ENCODE measurements at regions not wholly inside any gene's neighbourhood (a gene's known extent, or its start where the extent isn't known, plus 50 kb on each side); places are given as distances from the start of the nearest gene placed in this dataset.

DNA sequence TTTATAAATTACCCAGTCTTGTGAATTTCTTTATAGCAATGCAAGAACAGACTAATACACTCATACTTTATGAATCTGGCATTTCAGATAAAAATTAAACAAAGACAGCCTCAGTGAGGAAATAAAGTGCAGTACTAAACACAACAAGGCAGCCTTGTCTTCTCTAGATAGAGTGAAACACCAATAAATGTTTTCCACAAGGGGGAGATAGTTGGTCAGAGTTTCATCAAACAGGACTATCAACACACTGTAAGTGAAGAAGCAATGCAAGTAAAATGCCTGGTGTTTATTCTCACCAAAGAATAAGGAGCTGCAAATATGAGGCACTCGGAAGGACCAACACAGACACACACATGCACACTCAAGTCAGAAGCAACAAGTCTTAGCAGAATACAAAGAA is 62.8 kb downstream of the FAM9B start:
- DNase-seq: peak; percentile 33

DNA sequence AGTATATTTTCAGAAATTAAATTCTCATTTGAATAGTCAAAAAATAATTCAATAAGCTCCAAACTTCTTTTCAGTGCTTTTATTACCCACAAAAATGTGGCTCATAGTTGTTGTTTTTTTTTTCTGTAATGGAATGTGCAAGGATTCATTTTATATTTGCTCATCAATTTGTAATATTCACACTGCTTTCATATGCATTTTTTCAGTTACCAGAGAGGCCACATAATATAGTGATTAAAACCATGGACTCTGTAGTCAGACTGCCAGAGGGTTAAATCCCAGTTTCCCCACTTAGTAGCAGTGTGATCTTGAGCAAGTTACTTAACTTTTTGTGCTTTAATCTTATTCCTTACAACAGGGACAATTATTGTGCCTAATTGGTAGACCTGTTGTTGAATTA is 64.5 kb downstream of the FAM9B start:
- DNase-seq: no peak

DNA sequence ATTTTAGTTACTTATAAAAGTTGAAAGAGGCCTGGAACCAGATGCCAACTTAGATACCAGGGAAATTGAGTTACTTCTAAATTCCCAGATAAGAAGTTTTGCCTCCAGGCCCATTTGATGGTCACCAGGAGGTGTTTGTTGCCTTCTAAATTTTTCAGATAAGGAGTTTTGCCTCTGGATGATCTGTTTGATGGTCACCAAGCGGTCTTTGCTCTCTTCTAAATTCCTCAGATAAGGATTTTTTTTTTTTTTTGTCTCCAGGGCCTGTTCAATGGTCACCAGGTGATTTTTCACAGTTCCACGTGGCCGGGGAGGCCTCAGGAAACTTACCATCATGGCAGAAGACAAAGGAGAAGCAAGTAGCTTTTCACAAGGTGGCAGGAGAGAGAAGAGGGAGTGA is 66.5 kb downstream of the FAM9B start:
- no peak for DNase-seq

DNA sequence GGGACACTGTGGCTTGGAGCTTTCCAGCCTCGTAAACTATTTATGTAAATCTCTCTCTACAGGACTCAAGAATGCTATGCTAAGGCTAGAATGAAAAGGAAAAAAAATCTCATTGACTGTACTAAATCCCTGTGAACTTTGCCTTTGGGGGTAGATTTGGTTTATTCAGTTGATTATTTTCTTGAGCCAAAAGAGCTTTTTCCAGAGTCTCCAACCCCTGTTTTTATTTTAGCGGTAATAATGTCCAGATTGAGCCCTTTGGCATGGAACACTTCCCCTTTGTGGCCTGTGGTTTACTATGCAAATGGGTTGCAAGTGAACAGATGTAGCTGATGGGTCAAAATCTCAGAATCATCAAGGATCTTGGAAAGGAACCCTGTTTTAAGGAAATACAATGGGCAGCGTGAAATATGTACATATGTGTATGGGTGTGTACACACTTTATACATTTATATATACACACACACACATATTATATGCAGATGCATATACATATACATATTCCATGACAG is 72.9 kb downstream of the FAM9B start:
- DNase-seq: no peak

DNA sequence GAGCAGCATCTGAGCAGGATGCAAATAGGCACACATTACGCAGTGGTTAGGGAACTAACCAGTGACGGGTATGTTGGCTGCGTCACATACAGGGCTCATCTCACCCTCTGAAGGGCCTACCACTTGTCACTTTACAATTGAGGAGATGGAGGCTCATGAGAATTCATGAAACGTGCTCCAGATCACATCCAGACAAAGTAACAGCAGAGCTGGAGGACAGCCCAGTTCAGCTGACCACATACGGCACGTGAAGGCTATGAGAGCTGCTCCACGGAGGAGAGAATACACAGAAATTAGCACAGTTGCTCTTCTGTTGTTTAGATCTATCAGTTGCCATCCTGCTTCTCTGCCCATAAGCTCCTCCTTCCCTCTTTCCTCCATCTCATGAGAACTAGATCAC is 78.4 kb downstream of the FAM9B start:
- no peak for DNase-seq

DNA sequence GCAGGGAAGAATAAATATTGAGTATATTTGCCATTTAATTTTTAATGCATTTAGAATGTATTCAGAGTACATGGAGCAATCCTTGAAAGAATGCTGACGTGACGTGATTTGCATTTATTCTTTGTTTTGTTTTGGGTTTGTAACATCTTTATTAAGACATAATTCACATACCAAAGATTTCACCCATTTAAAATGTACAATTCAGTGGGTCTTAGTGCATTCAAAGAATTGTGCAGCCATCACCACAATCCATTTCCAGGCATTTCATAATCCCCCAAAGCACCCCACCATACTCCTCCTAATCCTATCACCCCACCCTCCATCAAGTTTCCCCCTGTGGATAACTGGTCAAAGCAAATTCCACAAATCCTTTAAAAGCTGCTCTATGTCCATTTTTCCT is 87.4 kb downstream of the FAM9B start:
- no peak for DNase-seq

DNA sequence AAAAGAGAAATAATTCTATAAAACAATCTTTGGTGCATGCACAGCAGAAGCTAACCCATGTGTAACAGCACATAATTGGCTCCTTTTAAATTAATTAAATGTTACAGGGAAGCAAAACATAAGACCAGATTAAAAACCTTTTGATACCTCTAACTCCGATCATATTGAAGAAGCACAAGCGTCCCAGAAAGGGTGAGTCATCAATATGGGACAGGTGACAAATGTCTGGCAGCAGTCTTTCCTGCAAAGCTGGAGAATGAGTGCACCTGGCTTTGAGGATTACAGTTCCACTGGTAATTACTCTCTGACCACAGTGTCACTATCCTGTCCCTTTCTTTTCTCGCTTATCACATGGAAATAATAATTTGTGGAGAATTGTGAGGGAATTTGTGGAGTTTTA is 94.6 kb downstream of the FAM9B start:
- DNase-seq: peak; percentile 19

DNA sequence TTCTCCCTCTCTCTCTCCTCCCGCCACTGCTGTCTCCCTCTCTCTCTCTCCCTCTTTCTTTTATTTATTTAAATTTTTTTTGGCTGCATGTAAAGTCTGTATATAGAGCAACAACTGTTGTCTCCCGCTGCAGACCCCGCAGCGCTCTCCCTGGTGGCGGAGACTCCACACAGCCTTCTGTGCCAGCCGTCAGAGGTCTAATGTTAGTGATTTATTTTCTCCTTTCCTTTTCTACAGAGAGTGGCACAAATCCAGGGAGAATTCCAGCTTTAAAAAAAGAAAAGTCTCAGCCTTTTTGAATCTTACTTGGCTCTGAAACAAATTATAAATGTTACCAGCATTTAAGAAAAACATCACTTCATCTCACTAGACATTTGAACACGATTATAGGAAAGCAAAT is 106.2 kb downstream of the FAM9B start:
- no peak for DNase-seq

DNA sequence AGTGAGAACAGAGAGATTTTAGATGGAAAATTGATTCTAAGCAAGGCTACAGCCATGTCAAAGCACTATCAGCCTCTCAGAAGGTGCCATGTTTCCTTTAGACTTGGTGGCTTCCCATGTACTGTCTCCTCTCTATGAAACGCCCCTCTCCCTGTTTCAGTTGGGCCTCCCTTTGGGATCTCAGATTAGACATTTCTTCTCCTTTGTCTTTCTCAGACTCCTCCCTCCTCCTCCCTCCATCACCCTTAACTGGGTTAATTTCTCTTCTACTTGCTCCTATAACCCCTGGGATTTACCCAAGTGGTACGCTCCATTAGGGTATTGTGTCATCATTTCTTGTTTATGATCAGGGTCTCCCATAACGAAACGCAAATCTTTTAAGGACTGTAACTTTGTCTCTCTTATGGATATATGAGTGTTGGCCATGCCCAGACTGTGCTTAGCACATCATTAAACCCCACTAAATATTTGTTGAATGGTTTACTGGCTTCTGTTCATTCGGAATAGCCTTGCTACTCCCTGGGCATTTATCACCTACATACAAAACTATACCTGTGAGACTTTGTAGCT is 106.8 kb downstream of the FAM9B start:
- no peak for DNase-seq

DNA sequence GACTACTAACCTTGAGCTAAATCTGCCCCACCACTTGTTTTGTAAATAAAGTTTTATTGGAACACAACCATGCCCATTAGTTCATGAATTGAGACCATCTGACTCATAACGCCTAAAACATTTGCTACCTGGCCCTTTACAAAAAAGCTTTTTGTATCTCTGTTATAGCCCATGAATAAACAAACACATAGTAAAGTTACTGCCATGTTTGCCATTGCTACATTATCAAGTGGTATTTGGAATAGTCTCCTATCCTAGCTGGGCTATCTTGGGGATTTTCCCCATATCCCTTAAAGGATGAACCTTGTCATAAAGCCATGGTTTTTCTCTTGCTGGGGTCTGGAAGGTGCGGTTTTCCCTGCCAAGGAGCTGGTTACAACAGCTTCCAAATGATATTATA is 112.3 kb downstream of the FAM9B start:
- DNase-seq: no peak

DNA sequence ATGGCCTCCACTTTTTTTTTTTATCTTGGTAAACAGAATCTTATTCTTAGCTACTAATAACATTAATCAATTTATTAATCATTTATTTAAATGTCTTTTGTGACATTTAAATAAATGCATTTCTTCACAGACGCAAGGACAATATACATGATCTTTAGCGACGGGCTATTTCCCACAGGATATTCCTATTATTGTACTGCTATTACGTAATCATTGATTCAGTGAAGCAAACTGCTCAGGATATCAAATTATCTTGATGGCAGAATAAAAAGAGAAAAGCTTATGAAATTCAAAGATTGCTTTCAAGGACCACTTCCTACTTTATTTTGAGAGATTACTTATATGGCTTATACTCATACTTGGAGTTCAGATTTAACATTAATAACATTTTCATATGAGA is 114.1 kb downstream of the FAM9B start:
- DNase-seq: no peak

DNA sequence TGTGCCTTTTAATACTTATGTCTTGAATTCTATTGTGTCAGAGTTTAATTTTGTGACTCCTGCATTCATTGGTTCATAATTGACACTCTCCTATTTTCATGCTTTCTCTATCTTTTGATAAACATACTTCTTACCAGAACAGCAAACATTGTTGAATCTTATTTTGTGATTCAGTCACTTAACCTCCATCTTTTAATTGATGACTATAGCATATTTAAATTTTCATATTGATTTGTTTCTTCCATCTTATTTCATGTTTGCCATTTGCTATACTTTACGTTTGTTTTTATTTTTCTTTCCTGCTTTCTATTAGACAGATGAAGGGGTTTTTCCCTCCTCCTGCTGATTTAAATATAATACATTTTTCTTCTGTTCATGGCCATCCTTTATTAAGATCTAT is 115.5 kb upstream of the FAM9A start:
- DNase-seq: no peak

DNA sequence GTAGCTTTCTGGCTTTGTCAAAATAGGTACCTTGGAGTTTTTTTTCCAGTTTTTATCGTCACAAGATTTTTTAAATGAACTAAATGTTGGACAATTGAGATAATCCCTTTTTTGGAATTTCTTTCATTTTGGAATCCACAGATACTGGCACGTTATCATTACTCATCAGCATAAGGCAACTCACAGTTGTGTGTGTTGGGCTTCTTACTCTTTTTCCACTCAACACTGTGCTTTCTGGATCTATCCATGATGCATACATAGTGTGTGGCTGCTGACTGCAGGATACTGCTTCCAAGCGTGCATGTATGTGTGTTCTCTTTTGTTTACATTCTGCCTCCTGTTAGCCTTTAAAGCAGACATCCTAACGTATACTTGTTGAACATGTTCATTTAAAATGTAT is 113.5 kb upstream of the FAM9A start:
- no peak for DNase-seq

DNA sequence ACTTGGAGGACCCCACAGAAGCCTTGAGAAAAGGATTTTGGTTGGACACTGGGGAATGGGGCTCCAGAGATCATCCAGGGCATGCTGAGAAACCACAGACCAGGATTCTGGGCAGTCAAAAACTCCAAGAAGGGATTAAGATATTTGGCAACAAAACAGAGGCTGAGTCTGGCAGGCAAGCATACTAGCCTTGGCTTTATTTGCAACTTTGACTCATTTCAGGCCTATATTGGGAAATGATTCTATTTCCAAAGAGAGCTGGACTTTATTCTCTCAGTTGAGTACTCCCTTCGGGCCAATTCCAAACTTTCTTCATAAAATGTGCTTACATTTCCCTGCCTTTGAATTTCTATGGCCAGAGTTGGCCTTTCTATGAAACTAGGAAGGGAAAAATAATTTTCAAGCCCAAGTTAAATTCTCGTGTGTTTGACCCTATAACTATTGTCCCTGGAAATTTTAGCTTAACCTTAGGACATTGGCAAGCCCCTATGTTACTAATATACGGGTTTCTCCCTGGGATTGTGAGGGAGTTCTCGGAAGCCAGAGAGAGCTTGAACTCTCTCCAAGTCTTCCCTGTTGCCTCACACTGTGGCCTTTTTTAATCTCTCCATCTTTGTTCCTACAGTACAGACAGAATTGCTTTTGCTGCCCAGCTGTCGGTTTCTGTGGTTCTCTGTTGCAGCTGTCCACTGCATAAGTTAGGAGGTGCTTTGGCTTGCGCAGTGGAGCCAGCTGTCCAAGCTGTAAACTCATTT is 112.6 kb upstream of the FAM9A start:
- no peak for DNase-seq

DNA sequence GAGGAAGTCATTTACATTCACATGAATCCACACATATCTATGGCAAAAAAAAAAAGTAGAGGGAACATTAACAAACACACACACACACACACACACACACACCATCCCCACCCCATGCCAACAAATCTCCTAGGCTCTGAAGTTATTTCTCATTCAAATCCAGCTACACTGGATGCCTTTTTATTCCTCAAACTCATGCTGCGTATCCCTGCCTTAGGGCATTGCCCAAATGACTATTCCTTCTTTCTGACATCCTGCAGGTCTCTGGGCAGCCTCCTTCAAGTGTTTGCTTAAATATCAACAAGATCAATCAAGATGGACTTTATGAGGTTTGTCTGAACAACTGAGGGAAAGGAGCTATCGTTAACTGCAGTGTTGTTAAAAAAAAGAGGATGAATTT is 106.5 kb upstream of the FAM9A start:
- no peak for DNase-seq

DNA sequence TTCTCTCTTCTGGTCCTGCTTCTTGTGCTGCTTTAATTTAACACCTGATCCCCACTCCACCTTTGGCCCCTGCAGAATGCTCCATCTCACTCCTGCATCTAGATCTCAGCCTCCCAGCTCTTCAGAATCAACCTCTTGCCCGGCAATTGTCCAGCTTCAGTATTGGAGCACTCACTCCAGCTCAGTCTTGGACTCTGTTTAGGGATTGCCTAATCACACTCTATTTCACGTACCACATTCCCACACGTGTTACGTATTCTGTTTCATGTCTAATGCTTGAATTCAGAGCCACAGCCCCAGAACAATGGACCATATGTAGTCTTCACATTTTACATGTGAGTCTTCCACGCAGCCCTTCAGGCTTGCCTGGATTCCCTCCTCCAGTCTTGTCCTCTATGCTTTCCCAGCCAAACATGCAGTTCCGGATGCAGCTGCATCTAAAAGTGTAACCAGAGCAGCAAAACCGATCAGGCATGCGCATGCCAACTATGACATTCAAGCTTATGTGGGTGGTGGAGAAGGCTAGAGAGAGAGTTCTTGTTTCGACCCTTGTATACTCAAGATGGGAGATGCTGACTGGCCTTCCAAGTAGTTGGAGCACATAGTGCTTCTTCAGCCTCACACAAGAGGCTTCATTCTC is 105.2 kb upstream of the FAM9A start:
- DNase-seq: no peak

DNA sequence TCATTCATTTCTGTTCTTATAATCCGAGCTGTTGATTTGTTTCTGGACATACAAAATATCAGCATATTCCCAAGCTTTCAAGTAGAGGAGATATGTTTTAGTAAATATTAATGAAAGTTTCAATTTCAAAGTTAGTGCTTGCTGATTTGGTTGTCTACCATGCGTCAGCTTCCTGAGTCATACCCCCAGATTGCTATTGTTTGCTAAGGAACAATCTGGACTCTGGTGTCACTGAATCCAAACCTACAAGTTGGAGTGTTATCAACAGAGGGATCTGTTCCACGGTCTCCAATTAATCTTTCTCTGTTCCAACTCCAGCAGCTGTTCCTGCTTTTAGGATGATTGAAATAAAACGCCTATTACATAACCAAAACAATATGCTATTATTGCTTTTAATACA is 96.1 kb upstream of the FAM9A start:
- no peak for DNase-seq

DNA sequence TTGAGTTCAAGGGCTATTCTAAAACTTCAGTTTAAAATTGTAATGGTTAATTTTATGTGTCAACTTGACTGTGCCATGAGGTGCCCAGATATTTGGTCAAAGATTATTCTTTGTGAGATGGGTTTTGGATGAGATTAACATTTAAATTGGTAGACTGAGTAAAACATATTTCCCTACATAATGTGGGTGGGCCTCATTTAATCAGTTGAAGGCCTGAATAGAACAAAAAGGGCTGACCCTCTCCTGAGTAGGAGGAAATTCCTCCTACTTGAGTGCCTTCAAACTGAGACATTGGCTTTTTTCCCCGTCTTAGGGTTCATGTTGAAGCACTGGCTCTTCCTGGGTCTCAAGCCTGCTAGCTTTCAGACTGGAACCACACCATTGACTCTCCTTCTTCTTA is 89.6 kb upstream of the FAM9A start:
- DNase-seq: no peak

DNA sequence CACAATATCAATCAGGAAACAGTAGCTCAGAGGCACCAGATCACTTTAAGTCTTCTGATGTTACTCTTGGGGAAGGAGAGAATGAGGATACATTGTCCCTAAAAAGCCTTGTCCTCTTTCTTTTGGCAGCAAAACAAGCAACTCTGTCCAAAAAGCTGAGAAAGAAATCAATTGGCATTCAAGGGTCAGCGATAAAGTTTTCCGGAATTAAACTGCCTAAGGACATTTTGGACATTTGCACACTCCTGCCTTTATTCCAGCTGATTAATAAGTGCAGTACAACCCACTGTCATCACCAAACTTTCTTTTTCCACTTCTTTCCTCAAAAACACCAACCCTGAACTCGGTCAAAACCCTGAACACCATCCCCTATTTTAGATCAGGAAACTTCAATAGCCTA is 85.8 kb upstream of the FAM9A start:
- DNase-seq: no peak

DNA sequence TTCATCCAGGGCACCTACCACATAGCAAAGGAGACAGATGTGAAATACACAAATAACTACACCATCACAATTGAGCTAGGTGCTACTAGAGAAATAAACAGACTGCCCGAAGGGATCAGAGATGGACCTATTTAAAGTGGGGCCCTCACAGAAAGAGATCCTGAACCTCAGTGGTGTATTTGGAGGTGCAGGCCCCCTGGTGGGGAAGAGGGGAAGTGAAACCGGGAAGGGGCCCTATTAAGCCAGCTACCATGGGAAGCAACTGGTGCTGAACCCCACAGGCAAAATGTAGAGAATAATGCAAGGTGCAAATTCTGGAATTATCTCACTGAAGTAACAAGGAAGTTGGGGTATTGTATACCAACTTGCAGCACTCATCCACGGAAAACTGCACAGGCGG is 78.6 kb upstream of the FAM9A start:
- no peak for DNase-seq

DNA sequence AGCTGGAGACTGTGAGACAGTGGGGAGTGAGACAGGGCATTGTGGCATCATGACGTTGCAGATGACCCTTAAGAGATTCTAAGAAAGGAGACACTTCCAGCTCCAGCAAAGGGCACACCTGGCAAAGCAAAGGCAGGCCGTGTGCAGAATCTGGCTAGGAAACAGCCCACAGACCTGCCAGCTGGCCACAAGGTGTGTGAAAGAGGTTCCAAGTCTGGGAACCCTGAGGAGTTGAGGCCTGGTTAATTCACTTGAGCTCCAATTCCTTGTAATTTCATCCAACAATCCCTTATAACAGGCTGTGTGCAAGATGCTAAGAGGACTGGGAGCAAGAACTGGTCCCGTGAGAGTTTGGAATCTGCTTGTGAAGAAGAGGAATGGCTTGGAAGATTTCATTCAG is 72.8 kb upstream of the FAM9A start:
- no peak for DNase-seq

DNA sequence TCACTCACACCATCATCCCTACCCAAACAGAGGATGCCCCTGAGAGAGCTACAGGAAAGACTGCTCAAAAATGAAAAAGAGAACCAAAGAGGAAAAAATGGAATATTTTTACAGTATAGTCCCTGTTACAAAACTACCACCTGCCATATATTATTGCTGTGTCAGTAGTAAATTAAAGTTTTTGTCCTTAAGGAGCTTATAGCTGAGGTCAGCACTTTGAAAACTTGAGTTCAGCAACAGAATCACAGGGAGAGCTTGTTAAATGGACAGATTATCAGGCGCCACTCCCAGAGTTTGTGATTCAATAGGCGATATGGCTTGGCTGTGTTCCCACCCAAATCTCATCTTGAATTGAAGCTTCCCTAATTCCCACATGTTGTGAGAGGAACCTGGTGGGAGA is 71.9 kb upstream of the FAM9A start:
- DNase-seq: no peak

DNA sequence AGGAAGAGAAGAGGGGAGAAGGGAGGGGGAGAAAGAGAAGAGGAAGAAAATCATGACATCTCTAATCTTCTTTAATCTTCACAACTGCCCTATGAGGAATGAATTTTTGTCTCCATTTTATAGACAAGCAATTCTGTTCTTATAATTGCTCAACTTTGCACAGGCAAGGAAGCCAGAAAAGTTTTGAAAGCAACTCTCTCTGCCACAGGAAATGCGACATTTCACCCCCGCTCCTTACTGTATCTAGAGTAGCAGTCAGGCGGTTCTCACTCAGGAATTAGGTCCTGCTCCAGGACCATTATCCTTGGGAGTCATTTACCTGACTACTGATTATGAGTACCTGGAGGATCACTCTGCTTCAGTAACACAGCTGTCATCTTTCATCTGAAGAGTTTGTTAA is 69.2 kb upstream of the FAM9A start:
- no peak for DNase-seq

DNA sequence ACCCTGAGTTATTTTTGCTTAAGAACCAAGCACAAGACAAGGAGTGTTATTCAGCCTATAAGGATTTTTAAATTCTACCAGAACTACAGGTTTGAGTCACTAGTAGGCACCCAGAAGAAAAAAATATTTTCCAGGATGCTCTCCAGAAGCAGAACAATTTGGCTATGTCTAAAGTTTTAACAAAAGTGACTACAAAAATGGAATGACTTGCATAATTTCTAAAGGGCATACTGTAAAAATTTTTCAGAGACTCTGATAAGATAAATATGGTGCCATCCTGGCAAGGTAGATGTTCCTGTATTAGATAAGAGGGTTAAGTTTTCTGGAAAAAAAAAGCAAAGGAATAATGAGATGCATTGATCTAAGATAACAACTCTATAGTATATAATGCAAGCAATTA is 68.6 kb upstream of the FAM9A start:
- DNase-seq: no peak

DNA sequence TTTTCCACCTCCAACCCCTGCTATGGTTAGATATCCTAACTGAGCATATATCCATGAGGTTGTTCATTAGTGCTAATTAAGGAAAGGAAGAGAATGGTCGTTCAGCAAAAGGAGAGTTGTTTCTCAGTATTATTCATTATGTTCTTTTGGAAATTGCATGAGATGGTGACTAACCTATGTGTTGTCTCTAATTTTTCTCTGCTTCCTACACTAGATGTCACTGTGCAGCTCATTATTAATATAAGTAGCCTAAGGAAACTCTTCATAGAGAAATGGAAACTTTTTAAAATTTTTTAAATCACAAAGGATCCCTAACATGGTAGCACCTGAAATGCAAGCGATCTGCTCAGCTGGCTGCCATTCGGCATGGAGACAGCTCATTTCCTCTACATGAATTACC is 67.7 kb upstream of the FAM9A start:
- DNase-seq: no peak
